Activated CD4-positive, alpha-beta T cell treated with anti-CD3 and anti-CD28 coated beads, Interleukin-2, Interleukin-6, amounts not matched to agents 100 ng/mL and 50 ng/mL, durations not matched to agents 16 hours and 8 hours (primary cell): ENCODE measurements at regions not wholly inside any gene's neighbourhood (a gene's known extent, or its start where the extent isn't known, plus 50 kb on each side); places are given as distances from the start of the nearest gene placed in this dataset.
"Not testable (repeated sequence)": the region's sequence is repeated elsewhere in the genome, so short reads cannot be mapped to it uniquely, and the experiment has no call there.

ENCODE experiments used
- DNase-seq: peaks from one replicate; pipeline ENCODE4 v3.0.0-alpha.2; 2020

- DNase-seq, result not testable (repeated sequence)
These were observed 138.5 kb upstream of the ERV3-1 start for GRCh38 chr7:65145008-65145407.

GRCh38 chr7:65144557-65144956 lies 138.1 kb upstream of the ERV3-1 start:
- not testable (repeated sequence) for DNase-seq

GRCh38 chr7:65144119-65144518 lies 137.6 kb upstream of the ERV3-1 start:
- not testable (repeated sequence) for DNase-seq

- not testable (repeated sequence) for DNase-seq
These were observed 135.4 kb upstream of the ERV3-1 start for GRCh38 chr7:65141894-65142293.

GRCh38 chr7:65141405-65141778 lies 134.9 kb upstream of the ERV3-1 start:
- not testable (repeated sequence) for DNase-seq

- not testable (repeated sequence) for DNase-seq
These were observed 134.3 kb upstream of the ERV3-1 start for GRCh38 chr7:65140543-65141404.

- DNase-seq, result not testable (repeated sequence)
These were observed 130.4 kb upstream of the ERV3-1 start for GRCh38 chr7:65136850-65137249.

GRCh38 chr7:65133087-65133486 lies 126.6 kb upstream of the ERV3-1 start:
- DNase-seq, result not testable (repeated sequence)

- not testable (repeated sequence) for DNase-seq
These were observed 125.8 kb upstream of the ERV3-1 start for GRCh38 chr7:65132256-65132655.

GRCh38 chr7:65127364-65127763 lies 120.9 kb upstream of the ERV3-1 start:
- DNase-seq, result not testable (repeated sequence)

- DNase-seq, result not testable (repeated sequence)
These were observed 118.1 kb upstream of the ERV3-1 start for GRCh38 chr7:65124600-65124999.

- DNase-seq, result not testable (repeated sequence)
These were observed 99.2 kb upstream of the ERV3-1 start for GRCh38 chr7:65105650-65106203.

- DNase-seq, result not testable (repeated sequence)
These were observed 94.0 kb upstream of the ERV3-1 start for GRCh38 chr7:65100499-65100898.

- not testable (repeated sequence) for DNase-seq
These were observed 75.2 kb upstream of the ERV3-1 start for GRCh38 chr7:65081669-65082055.

GRCh38 chr7:65080799-65081668 lies 74.5 kb upstream of the ERV3-1 start:
- peak; percentile 92 for DNase-seq

- not testable (repeated sequence) for DNase-seq
These were observed 68.5 kb upstream of the ERV3-1 start for GRCh38 chr7:65074959-65075358.

- not testable (repeated sequence) for DNase-seq
These were observed 66.7 kb upstream of the ERV3-1 start for GRCh38 chr7:65073160-65073559.

GRCh38 chr7:65071854-65072431 lies 65.5 kb upstream of the ERV3-1 start:
- DNase-seq, result not testable (repeated sequence)

GRCh38 chr7:65069476-65069875 lies 63.0 kb upstream of the ERV3-1 start:
- DNase-seq, result not testable (repeated sequence)

- not testable (repeated sequence) for DNase-seq
These were observed 56.1 kb upstream of the ERV3-1 start for GRCh38 chr7:65062566-65062965.

GRCh38 chr7:65059247-65059646 lies 52.8 kb upstream of the ERV3-1 start:
- DNase-seq, result not testable (repeated sequence)
